Spinal cord (tissue), 9 donors: ENCODE measurements at regions not wholly inside any gene's neighbourhood (a gene's known extent, or its start where the extent isn't known, plus 50 kb on each side); places are given as distances from the start of the nearest gene placed in this dataset.
A peak's percentile ranks its signal among the peaks of the same experiment; 100 is the strongest.

ENCODE experiments used
- DNase-seq, 6 donors: peaks; one replicate each; pipeline versions ENCODE4 v3.0.0 to v3.0.0-alpha.2; 2013 to 2015; ENCODE audit warnings: low spot score in 6 of 6, low read depth in 4 of 6
- H3K27ac ChIP-seq: one replicate; pipeline ENCODE4 v1.5.1; 2013; ENCODE audit warnings: low read depth, low read length, control low read depth
- H3K27me3 ChIP-seq: one replicate; pipeline ENCODE4 v1.6.1; 2013; ENCODE audit warnings: low read length; ENCODE audit not compliant: control insufficient read depth, insufficient read depth
- H3K36me3 ChIP-seq: one replicate; pipeline ENCODE4 v1.6.1; 2013; ENCODE audit warnings: low read length; ENCODE audit not compliant: control insufficient read depth, insufficient read depth
- H3K4me1 ChIP-seq: one replicate; pipeline ENCODE4 v1.6.1; 2013; ENCODE audit warnings: low read length; ENCODE audit not compliant: control insufficient read depth, insufficient read depth
- H3K4me3 ChIP-seq: one replicate; pipeline ENCODE4 v1.5.1; 2013; ENCODE audit warnings: low read depth, low read length, control low read depth
- H3K9me3 ChIP-seq: one replicate; pipeline ENCODE4 v1.6.1; 2013; ENCODE audit warnings: low read length; ENCODE audit not compliant: control insufficient read depth, insufficient read depth
- WGBS: methylation state at CpG from one replicate; pipeline ENCODE4 v1.1.5; 2013; ENCODE audit warnings: missing lambda C conversion rate; ENCODE audit not compliant: insufficient coverage; 5-methylcytosine and 5-hydroxymethylcytosine counted together
- donor health status: healthy.

DNA sequence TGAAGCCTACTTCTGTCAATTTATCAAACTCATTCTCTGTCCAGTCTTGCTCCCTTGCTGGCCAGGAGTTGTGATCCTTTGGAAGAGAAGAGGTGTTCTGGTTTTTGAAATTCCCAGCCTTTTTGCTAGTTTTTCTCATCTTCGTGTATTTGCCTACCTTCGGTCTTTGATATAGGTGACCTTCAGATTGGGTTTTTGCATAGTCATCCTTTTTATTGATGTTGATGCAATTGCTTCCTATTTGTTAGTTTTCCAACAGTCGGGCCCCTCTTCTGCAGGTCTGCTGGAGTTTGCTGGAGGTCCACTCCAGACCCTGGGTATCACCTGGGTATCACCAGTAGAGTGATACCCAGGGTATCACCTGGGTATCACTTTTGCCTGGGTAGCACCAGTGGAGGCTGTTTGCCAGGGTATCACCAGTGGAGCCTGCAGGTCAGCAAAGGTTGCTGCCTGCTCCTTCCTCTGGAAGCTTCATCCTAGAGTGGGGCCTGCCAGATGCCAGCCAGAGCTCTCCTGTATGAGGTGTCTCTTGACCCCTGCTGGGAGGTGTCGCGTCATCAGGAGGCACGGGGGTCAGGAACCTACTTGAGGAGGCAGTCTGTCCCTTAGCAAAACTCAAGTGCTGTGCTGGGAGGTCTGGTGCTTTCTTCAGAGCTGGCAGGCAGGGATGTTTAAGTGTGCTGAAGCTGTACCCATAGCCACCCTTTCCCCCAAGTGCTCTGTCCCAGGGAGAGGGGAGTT is 684.2 kb downstream of the PCDH18 start:
- DNase-seq: no peak
- Histone ChIP-seq H3K27ac (no peak overlapping the region), H3K9me3 (peaks cover 2% of the 10 kb centered on the region), H3K4me1 (no peaks in the 10 kb centered on the region), H3K4me3 (no peak overlapping the region), H3K36me3 (no peaks in the 10 kb centered on the region), H3K27me3 (no peaks in the 10 kb centered on the region)
- WGBS: 95% methylated on average over 5 of the region's 6 CpGs

DNA sequence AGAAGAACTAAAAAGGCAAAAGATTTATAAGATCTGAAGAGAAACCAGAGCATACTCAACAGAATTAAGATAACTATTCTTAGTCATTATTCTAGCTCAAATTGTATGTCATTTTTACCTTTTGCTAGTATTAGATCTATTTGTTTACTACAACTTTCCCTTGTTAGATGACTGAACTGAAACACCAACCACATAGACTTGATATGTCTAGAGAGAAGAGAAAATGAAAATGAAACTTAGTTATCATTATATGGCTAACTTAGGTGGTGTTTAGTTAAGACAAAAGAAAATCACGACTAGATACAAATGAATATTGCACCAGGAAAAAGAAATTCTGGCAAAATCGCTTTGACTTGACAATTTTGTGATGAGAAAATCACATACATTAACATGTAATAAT is 690.8 kb downstream of the PCDH18 start:
- DNase-seq: no peak
- Histone ChIP-seq H3K27me3 (no peaks in the 10 kb centered on the region), H3K36me3 (no peaks in the 10 kb centered on the region), H3K9me3 (peaks cover 2% of the 10 kb centered on the region), H3K27ac (no peak overlapping the region), H3K4me1 (no peaks in the 10 kb centered on the region), H3K4me3 (no peak overlapping the region)
- no CpG with 5 or more reads among the region's 2 CpGs for WGBS

DNA sequence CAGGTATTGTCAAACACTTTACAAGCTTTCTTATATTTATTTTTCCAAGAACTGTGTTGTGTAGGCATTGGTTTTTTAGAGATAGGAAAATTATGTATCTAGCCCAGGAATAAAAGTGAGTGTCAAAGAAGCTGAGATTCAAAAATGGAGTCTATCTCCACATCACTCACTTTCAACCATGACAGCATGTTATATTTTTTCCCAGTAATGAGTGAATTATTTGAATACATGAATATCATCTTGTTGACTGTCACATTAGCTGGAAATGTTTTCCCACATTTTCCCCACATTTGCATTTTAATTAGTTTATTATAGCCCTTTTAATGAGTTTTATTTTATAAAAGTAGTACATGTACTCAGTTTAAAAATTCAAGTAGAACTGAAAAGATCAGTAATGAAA is 693.7 kb downstream of the PCDH18 start:
- Histone ChIP-seq H3K4me1 (no peaks in the 10 kb centered on the region), H3K9me3 (no peaks in the 10 kb centered on the region), H3K27me3 (no peaks in the 10 kb centered on the region), H3K4me3 (no peak overlapping the region), H3K36me3 (no peaks in the 10 kb centered on the region), H3K27ac (no peak overlapping the region)
- no peak for DNase-seq

DNA sequence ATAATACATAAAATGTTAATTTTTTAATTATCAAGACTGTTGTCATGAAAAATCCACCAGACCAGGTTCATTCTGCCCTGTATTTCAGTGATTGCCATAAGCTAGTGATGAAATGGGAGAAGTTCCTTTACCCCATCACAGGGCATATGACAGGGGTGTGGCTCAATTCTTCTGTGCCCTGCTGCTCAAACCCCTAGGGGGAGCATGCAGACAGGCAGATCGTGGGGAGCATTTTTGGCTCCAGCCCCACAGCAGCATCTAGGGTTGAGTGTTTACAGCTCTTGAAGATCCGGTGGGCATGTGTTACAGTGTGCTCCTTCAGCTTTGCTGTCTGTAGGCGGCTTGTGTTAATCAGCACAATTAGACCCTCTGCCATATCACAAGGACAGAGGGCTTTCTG is 700.7 kb downstream of the PCDH18 start:
- no CpG with 5 or more reads among the region's 3 CpGs for WGBS
- no peak for DNase-seq

DNA sequence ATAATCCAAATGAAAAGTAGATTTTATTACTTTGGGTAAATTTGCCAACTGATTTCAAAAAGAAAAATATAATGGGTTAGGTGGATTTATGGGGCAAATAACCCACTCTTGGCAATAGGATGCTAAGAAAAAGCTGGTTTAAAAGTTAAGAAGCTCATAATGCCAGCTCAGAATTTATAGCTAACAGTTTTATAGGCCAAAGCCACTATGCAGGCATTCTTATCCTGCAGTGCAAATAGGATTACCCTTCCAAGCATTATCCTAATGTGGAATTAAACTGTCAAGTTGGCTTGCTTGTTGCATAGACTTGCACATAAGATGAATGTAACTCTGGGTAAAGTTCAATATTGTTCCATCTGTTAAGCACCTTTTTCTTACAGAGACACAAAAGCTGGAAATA is 703.0 kb downstream of the PCDH18 start:
- H3K27me3 ChIP-seq: no peaks in the 10 kb centered on the region
- no peaks in the 10 kb centered on the region for H3K36me3 ChIP-seq
- peak in 2 of 6 donors; percentile 47 to 55 for DNase-seq
- no peak overlapping the region for H3K27ac ChIP-seq
- H3K4me1 ChIP-seq: no peaks in the 10 kb centered on the region
- no peaks in the 10 kb centered on the region for H3K9me3 ChIP-seq
- H3K4me3 ChIP-seq: no peak overlapping the region

More for the DNA sequence above, 700.7 kb downstream of the PCDH18 start:
- Histone ChIP-seq H3K27ac (no peak overlapping the region), H3K36me3 (no peaks in the 10 kb centered on the region), H3K27me3 (no peaks in the 10 kb centered on the region), H3K4me3 (no peak overlapping the region), H3K9me3 (no peaks in the 10 kb centered on the region), H3K4me1 (no peaks in the 10 kb centered on the region)

DNA sequence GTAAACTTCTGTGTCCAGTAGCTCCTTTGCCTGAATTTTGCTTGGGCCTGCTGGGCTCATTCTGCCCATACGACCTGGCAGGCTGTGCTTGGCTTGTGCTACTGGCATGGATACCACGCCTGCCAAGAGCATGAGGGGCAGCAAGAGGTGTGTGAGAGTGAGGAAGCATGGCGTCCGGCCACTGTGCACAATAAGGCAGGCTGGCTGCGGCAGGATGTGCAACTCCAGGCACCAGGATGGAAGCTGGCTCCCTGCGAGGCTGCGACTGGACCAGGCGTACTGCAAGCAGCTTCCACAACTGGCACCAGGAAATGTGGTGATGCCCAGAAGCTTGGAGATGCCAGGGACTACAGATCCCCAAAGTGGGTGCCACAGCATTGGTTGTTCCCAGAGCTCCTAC is 709.3 kb downstream of the PCDH18 start:
- H3K4me3 ChIP-seq: no peak overlapping the region
- peak in 2 of 6 donors; percentile 5 to 31 for DNase-seq
- no peaks in the 10 kb centered on the region for H3K36me3 ChIP-seq
- H3K27ac ChIP-seq: no peak overlapping the region
- H3K9me3 ChIP-seq: no peaks in the 10 kb centered on the region
- 85% methylated on average over 8 of the region's 8 CpGs for WGBS
- no peaks in the 10 kb centered on the region for H3K27me3 ChIP-seq
- peaks cover 5% of the 10 kb centered on the region for H3K4me1 ChIP-seq

DNA sequence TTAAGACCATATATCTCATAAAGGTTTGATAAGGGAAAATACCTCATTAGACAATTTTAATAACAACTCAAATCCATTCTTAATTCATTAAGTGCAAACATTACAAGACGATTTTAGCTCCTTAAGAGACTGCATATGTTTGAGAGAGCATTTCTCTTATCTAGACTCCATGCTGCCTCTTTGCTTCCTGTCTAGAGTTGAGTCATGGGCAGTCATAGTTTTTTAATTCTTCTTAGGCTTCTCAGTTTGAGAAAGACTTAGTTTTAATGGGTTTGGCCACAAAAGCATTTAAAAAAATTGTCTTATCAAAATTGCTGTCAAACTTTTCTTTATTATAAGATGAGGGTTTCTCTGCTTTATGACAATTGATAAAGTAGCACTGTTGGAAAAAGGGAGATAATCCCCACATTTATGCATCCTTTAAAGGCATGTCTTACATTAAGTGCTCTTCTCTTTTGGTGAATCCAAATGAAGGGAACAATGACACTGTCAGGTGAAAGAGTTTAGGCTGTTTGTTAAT is 713.4 kb downstream of the PCDH18 start:
- Histone ChIP-seq H3K27ac (no peak overlapping the region), H3K4me1 (peaks cover 5% of the 10 kb centered on the region), H3K36me3 (no peaks in the 10 kb centered on the region), H3K27me3 (no peaks in the 10 kb centered on the region), H3K9me3 (no peaks in the 10 kb centered on the region), H3K4me3 (no peak overlapping the region)
- no peak for DNase-seq
- no CpG with 5 or more reads among the region's 1 CpG for WGBS

DNA sequence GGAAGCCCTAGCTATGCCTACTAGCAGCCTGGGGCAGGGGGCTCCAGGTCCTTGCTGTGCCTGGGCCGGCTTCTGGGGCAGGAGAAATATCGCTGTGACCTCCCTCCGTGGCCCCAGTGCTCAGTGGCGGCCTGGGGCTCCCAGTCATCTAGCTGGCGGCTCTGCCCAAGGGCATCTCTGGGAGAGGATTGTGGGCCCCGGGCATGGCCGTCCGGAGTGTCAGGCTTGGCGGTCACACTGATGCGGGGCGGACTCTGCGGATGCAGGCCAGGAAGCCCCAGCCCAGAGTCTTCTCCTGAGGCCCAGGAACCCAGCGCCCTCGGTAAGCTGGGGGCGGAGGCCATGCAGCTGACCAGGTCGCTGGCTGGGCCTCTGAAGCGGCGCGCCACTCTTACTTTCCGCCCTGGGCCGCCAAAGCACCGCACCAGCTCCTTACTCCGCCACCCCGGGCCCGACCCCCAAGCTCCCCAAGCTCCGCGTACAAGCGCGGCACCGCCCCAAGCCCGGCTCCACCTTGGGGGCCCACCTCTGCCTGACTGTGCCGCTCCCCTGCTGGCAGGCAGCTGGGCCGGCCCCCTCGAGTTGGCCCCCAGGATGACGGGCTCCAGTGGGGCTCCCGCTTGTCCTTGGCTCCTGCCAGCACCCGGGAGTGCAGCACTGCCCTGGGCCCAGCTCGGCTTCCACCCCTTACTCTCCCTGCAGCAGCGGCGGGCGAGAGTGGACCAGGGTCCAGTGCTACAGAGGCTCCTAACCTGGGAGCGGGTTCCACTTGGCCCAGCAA is 720.0 kb downstream of the PCDH18 start:
- Histone ChIP-seq H3K4me3 (no peak overlapping the region), H3K4me1 (no peaks in the 10 kb centered on the region), H3K27ac (no peak overlapping the region), H3K36me3 (peaks cover 2% of the 10 kb centered on the region), H3K9me3 (no peaks in the 10 kb centered on the region), H3K27me3 (no peaks in the 10 kb centered on the region)
- DNase-seq: no peak
- 97% methylated on average over 42 of the region's 42 CpGs for WGBS

DNA sequence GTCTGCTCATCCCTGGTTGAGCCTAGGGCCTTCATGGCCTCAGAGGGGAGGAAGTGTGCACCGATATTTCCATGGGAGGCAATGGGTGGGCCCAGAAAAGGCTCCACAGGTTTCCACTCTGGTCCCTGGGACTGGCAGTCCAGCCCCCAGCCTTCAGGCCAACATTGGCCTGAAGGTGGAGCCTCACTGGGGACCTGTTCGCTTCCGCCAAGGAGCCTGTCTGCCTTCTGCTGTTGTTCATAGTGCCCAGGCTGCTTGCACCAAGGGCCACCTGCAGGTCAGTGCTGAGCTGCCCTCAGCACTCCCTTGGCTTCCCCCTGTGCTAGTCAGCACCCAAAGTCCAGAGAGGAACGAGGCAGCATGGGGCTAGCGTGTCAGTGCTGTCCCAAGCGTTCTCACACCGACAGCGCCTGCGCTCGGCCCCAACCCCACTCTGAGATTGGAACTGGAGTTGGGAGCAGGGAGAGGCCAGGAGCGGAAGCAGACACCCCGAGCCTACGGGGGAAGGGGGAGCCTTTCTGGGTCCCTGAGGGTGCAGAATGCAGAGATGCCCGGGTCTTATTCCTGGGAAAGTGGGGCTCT is 720.7 kb downstream of the PCDH18 start:
- H3K4me3 ChIP-seq: no peak overlapping the region
- H3K4me1 ChIP-seq: no peaks in the 10 kb centered on the region
- DNase-seq: no peak
- no peak overlapping the region for H3K27ac ChIP-seq
- no peaks in the 10 kb centered on the region for H3K27me3 ChIP-seq
- no peaks in the 10 kb centered on the region for H3K9me3 ChIP-seq
- 97% methylated on average over 13 of the region's 14 CpGs for WGBS
- H3K36me3 ChIP-seq: peaks cover 2% of the 10 kb centered on the region
